COLO829 (cell line): ENCODE measurements at regions not wholly inside any gene's neighbourhood (a gene's known extent, or its start where the extent isn't known, plus 50 kb on each side); places are given as distances from the start of the nearest gene placed in this dataset.
"Not testable (repeated sequence)": the region's sequence is repeated elsewhere in the genome, so short reads cannot be mapped to it uniquely, and the experiment has no call there.

Experiments used
- DNase-seq: peaks from one replicate; pipeline ENCODE4 v3.0.0; 2012; ENCODE audit warnings: low spot score

DNA sequence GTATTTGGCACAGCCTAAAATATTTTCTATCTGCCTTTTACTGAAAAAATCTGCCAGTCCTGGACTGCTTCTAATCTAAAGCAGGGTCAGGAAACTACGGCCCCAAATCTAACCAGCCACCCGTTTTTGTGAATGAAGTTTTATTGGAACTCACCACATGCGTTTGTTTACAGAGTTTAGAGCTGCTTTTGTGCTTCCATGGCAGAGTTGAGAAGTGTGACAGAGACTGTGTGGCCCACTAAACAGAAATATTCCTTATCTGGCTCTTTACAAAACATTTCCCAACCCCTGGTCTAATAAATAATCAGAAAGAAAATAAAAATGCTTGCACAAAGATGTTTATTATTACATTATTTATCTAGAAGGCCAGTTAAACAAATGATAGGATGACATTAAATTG is 110.2 kb downstream of the COPRS start:
- no peak for DNase-seq

DNA sequence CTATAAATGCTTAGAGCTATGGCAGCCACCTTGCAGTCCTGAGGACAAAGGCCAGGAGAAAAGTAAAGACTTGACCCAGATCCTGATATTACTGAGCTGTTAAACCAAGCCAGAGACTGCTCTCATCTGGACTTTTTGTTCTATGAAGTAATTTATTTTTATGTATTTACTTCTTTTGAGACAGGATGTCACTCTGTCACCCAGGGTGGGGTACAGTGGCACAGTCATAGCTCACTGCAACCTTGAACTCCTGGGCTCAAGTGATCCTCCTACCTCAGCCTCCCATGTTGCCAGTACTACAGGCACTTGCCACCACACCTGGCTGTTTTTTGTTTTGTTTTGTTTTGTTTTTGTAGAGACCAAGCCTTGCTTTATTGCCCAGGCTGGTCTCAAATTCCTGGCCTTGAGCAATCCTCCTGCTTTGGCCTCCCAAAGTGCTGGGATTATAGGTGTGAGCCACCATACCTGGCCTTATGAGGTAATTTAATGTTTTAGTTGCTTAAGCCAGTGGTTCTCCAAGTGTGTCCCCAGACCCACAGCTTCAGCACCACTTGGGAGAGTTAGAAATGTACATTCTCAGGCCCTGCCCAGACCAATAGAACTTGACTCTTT is 112.1 kb downstream of the COPRS start:
- no peak for DNase-seq

DNA sequence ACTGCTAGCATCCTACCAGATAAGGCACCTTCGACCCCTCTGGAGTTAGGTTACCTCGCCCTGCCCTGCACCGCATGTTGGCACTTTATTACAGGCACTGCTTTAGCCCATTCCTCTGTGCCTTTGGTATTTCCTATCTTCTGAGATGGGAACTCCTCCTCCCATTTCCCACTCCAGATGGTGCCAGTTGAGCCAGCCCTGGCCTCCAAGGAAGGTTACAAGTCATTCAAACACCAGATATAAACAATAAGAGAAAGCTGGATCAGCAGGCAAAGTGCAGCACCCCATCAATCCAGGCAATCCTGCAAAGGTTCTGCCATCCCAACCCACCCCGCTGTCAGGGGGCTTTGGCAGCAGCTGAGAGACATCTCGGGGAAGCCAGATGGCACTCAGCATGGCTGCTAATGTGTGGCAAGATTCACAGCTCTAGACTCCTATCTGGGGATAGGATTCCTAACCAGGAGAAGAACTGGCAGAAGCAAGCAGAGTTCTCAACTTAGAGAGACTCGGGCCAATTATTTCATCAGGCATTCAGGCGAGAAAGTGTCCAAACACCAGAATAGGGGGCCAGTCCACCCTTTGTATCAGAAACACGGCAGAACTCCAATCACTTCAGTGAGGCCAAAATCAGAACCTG is 113.0 kb downstream of the COPRS start:
- no peak for DNase-seq

DNA sequence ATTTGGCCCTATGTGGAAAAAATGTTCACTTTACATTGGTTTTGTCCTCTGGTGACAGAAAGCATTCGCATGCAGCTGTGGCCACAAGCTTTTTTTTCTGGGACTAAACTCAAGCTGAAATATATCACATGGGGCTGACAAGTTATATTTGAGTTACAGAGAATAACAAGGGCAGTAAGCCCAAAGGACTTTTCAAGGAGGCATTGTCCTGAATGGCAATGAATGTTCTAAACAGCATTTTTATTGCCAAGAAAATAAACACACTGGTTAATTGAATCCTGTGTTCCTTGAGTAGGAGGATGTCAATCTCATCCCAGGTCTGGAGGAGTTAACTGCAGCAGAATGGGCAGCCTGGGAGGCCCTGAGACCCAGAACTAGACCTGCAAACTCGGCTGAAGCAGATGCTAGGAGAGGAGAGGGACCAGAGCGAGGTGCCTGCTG is 114.5 kb downstream of the COPRS start:
- DNase-seq: peak; percentile 72

DNA sequence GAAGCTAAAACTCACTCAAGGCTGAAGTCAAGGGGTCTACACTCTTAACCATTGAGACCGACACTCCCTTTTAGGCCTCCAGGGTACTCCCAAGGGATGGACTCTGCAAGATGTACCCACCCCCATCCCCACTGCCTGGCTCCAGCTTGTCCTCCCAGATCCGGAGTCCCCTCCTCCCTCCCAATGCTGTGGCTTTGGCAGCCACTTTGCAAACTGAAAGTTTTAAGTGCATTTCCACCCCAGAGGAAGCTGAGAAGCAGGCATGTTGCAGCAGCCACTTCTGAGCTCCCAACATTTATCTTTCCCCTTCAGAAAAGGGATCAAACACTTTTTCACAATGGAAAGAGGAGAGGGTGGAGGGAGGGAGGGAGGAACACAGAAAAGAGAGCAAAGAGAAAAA is 115.2 kb downstream of the COPRS start:
- no peak for DNase-seq

DNA sequence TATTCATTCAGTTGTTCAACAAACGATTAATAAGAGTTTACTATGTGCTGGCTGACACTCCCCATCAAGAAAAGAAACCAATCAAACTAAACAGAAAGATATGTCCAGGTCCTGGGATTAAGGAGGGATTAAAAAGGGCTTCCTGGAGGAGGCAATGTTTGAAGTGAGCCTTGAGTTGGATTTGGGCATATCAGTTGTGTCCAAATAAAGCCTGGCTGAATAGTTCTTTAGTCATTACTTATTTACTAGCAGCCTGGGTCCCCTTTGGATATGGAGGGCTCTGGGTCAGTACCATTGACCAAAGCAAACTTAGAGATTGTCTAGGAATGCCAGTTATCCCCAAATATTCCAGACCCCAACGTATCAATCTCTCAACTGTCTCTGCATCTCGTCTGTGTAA is 117.7 kb downstream of the COPRS start:
- no peak for DNase-seq

DNA sequence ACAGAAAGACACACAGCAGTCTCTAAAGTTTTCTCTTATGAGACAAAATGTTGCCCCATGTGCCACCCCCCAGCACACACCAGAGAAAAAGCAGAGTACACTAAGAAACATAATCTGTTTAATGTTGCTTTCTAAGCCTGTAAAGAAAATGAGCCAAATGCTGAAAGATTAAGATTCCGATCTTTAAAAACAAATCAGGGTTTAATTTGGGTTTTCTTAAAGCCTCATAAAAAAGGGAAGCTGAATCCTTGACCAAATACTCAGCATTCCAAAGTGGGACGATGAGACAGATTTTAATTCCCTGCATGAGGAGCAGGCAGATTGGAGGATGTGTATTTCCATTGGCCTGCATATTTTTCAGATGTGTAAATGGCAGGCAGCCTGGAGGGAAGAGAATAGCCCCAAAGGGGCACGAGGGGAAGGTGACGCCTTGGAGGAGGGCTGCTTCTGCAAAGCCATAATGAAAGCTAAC is 118.4 kb downstream of the COPRS start:
- DNase-seq: no peak

DNA sequence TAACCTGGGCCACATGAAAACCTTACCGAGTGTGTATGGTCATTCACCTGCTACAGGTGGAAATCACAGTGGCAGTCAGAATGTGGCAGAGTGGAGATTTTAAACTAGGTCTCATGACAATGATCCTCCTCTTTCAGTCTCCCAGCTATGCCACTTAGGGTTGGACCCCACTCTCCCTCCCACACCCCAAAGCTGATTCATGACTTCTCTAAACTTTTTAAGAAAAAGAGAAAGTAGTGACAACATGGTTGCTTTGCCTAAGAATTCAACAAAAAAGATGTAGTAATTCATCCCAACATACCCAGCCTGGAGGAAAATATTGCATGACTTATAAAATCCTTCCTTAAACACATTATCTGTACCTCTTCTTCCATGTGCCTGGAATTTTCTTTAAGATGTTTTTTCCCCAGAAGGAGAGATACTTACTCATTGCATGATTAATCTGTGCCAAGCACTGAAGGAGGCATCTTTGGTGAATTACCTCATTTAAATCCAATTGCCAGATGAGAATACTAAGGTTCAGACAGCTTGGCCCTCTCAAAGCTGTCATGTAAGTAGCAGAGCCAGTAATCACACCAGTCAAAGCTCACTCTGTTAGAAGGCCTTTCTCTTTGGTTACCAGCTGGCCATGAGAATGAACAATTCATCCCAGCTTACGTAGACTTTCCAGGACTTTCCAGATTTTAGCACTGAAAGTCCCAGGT is 119.9 kb downstream of the COPRS start:
- no peak for DNase-seq

DNA sequence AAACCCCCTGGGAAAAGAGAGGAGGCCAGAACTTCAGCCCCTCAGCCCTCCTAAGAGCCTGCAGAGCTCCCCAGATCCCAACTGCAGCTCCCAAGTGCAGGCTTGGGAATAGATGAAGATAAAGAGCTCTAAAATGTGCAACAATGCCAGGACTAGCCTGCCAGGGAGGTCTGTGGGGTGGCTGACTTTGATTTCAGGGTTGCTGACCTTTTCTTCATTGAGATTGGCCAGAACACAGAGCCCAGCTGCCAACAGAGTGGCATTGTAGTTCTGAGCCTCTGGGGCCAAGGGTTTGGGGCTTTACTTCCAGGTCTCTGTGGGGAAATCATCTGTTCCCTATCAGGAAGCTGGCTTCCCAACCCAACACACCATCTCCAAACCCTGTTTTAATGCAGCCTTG is 120.6 kb downstream of the COPRS start:
- no peak for DNase-seq

DNA sequence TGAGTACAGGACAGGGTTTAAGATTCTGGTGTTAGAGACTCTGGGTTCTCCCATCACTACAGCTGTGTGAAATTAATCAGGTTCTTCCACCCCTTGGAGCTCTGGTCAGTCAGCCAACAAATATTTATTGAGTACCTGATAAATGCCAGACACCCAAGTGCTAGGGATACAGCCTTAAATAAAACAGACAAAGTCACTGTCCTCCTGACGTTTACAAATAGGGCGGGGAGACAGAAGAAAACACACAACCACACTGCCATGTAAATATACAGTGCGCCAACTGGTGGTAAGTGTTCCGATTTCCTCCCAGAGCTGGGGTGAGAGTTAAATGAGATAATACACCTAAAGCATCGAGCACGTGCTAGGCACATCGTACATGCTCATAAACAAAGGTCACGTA is 121.0 kb downstream of the COPRS start:
- no peak for DNase-seq

DNA sequence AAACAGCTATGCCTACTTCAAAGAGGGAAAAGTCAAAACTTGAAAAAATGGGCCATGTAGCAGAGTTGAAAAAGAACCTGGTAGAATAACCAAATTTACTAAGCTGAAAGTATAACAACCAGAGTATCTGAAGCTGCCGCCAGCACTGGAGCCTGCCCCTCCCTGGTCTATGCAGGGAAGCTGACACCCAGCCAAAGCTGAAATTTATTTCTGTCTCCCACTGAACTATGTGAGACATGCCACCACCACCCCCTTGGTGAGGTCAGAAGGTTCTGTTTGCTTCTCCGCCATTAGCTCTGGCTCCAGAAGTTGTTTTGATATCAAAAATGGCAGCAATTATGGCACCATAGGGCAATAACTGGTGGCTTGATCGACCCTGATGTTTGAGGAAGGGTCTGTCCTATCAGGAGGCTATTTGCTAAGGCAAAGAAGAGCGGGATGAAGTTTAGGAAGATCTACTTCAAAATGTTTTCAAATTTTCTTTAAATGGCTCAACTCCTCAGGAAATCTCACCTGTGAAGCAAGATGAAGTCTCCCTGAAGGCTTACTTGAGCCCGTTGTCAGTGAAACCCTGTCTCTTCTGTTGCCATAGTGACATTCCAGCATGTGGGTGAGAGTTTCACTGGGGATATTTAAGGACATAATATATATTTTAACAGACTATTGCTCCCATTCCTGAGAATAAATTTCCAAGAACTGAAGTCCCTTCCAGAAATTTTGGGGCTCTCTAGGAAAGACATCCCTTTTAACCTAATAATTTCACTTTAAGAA is 122.0 kb downstream of the COPRS start:
- no peak for DNase-seq

DNA sequence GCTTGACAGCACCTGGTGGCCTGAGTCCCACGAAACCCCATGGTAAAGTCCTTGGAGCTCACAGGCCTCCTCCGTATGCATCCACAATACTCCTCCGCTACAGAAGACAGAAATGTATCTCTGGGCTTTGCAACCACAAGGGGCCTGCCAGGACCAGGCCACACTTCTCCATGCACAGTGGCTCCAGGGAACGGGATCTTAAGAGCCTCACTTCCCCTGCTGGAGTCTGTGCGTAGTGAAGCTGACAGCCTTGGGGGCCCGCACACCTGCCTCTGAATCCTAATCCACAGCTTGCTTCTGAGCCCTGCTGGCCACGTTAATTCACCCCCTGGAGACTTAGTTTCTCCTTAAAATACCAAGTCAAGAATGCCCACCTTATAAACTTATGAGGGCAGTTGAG is 125.7 kb downstream of the COPRS start:
- DNase-seq: no peak

DNA sequence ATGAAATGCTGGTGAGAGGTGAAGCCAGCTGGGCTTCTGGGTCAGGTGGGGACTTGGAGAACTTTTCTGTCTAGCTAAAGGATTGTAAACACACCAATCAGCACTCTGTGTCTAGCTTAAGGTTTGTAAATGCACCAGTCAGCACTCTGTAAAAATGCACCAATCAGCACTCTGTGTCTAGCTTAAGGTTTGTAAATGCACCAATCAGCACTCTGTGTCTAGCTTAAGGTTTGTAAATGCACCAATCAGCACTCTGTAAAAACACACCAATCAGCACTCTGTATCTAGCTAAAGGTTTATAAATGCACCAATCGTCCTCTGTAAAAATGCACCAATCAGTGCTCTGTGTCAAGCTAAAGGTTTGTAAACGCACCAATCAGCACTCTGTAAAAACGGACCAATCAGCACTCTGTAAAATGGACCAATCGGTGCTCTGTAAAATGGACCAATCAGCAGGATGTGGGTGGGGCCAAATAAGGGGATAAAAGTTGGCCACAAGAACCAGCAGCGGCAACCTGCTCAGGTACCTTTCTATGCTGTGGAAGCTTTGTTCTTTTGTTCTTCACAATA is 127.4 kb downstream of the COPRS start:
- DNase-seq: not testable (repeated sequence)

DNA sequence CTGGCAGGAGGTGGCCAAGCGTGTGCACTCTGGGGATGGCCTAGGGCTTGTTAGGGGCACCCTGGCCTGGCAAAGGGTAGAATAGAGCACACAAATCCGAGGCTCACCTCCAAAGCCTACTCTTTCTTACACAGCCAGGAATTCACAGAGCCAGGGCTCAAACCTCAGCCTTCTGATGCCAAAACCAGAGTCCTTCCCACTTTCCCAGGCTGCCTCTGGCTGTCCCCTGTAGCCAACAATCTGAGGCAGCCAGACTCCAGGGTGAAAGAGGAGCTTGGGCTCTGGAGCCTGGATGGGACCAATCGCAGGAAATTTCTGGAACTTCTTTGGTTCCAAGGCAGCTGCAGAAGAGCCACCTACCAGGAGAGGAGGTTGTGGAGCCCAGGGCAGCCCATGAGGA is 127.9 kb downstream of the COPRS start:
- DNase-seq: no peak

DNA sequence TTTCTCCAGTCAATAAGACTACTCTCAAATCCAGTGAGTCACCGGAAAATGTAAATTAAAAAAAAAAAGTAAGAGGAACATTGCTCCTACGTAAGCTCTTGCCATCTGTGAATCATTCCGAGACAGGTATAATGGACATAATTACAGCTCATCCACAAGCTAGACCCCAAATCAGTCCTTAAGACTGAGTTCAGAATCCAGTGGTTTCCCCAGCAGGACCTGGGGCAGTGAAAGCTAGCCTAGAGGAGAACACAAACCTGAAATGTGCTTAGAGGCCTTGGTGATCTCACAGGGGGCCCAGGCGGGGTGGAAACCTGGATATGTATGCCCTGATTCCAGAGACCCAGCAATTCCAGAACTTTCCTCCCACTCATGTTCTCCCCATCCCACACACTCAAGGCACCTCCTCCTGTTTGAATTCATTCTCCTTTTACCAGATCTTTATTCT is 132.0 kb downstream of the COPRS start:
- DNase-seq: peak; percentile 57

DNA sequence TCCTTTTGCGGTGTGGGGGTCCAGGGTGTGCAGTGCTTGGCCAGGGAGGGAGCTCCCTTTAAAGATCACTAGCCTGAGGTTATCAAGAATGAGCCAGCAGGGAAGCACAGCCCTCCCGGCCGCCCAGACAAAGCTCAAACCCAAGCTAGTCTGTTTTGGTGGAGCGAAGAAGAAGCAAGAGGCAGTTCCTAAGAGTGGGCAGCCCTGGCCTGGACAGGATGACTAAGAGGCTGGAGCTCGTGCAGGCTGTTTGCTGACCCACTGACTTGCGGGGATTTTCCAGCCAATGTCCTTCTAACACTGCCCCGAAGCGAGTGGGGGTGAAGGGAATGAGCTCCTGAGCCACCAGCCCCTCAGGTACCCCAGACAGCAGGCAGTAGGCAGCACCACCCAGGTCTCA is 134.4 kb downstream of the COPRS start:
- DNase-seq: no peak

DNA sequence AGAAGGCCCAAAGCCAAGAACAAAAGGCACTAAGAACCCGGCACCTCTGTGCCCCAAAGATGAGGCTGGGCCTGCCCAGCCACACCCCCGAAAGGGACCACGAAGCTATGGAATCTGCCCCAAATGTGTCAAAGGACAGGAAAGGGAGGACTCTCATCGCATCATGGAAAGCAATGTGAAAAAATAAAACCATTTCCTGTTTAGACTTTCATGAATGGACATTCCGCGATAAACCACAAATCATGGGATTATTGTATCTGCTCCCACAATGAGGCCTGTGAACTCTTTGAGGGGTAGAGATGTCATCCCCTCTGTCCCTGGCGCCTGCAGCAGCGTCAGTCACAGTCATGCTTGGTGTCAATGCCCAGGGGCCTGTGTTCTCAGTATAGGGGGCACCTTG is 135.0 kb downstream of the COPRS start:
- DNase-seq: peak; percentile 87

DNA sequence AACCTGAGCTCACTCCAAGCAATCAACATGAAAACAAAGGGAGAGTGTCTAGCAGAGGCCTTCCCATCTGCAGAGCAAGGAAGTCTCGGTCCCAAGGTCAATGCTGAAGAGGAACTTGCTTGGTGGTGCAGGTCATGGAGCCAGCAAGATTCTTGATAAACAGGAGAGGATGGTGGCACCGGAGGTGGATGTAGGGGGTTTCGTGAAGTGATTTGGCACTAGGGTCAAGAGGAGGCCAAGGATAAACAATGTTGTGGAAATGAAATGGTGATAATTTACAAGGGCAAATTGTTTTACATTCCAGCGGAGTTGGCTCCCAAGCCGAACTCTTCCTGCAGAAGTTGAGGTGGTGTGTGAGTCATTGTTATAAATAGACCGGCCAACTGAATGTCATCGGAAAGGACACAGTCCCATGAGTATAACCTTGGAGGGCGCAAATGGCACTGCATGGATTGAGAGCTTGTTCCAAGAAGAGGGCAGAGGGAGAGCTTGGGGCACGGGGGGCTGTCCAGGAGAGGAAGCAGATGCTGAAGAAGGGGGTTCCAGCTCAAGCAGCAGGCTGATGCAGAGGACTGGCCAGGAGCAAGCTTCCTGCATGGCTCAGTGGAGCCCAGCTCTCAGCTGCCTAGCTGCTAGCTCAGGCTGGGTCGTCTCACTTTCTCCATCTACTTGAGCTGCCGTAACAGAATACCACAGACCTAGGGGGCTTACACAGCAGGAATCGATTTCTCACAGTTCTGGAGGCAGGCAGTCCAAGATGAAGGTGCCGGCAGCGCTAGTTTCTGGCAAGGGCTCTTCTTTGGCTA is 136.6 kb downstream of the COPRS start:
- peak; percentile 78 for DNase-seq

DNA sequence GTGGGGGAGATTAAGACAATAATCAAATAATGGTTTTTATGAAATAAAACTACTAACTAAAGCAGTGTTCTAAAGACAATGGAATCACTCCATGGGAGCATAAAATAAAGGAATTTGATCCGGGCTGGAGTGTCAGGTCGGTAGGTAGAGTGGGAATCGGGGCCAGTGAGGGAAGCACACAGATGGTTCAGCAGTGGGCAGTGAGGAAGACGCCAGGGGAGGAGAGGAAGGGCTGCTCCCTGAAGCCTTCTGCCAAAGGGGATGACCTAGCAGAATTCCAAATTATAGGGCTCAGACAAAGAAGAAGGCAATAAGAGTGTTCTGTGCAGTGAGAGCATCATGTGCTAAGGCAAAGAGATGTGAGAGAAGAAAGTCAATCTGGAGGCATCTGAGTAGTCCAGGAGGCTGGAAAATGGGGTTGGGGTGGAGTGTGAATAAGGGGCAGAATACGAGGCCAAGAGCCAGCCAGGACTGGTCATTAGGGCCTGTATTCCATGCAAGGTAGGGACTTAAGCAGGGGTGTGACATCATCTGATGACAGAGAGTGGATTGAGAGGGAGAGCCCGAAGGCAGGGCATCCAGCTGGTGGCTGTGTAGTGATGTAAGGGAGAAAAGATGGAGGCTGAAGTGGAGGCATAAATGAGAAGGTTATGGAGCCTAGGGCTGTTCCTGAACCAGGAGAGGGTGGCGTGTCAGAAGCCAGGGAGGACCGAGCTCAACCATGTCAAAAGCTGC is 137.6 kb downstream of the COPRS start:
- no peak for DNase-seq

DNA sequence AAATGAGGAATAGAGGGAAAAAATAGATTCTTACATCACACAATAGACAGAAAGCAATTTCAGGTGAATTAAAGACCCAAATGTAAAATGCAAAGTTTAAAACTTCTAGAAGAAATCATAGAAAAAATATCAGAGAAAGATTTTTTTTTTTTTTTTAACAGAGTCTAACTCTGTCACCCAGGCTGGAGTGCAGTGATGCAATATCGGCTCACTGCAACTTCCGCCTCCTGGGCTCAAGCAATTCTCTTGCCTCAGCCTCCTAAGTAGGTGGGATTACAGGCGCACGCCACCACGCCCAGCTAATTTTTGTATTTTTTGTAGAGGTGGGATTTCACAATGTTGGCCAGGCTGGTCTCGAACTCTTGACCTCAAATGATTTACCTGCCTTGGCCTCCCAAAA is 141.8 kb downstream of the COPRS start:
- not testable (repeated sequence) for DNase-seq

DNA sequence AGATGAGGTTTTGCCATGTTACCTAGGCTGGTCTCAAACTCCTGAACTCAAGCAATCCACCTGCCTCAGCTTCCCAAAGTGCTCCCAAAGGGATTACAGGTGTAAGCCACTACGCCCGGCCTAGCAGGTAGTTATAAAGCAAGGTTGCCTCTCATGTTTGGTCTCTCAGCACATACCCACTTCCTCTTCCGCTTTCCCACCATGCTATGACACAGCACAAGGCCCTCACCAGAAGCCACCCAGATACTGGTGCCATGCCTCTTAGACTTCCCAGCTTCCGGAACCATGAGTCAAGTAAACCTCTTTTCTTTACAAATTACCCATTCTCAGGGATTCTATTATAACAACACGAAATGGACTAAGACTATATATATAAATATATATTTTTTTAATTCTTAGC is 143.6 kb downstream of the COPRS start:
- no peak for DNase-seq
